MCF 10A (cell line): ENCODE measurements at regions not wholly inside any gene's neighbourhood (a gene's known extent, or its start where the extent isn't known, plus 50 kb on each side); places are given as distances from the start of the nearest gene placed in this dataset.

Experiments
- BruUV-seq: library from RNA; stranded (reverse); fragments of 400-500 nt; replicated peaks from 2 replicates; lab custom pipeline; 2021; lab: Mats Ljungman, UMichigan
- CTCF ChIA-PET: fragments of 300-600 bp; sonication (Branson Sonifier 250); formaldehyde crosslinking; extraction: SDS; loops from one replicate; lab custom pipeline; 2021; ENCODE audit warnings: antibody characterized with exemption, inconsistent platforms; lab: Yijun Ruan, JAX
- POLR2A ChIA-PET: fragments of 300-600, 350-650 bp; sonication (Branson Sonifier 250); formaldehyde crosslinking; extraction: SDS; loops from one replicate; lab custom pipeline; 2020; ENCODE audit warnings: antibody characterized with exemption, inconsistent platforms; lab: Yijun Ruan, JAX
- DNase-seq: peaks from one replicate; pipeline ENCODE4 v3.0.0-alpha.2; 2018; ENCODE audit not compliant: unreplicated experiment
- H3K27ac Mint-ChIP-seq: one replicate; pipeline ENCODE4 v1.8.0; 2022; ENCODE audit warnings: mild to moderate bottlenecking, low read depth, mixed read lengths; ENCODE audit not compliant: unreplicated experiment
- H3K27me3 Mint-ChIP-seq: one replicate; pipeline ENCODE4 v1.8.0; 2022; ENCODE audit warnings: mixed read lengths; ENCODE audit not compliant: insufficient read depth, unreplicated experiment
- H3K36me3 Mint-ChIP-seq: one replicate; pipeline ENCODE4 v1.8.0; 2022; ENCODE audit warnings: mild to moderate bottlenecking, moderate library complexity, mixed read lengths; ENCODE audit not compliant: insufficient read depth, unreplicated experiment
- H3K4me1 Mint-ChIP-seq: one replicate; pipeline ENCODE4 v1.8.0; 2022; ENCODE audit warnings: mixed read lengths; ENCODE audit not compliant: insufficient read depth, unreplicated experiment
- H3K4me3 Mint-ChIP-seq: one replicate; pipeline ENCODE4 v1.8.0; 2022; ENCODE audit warnings: mild to moderate bottlenecking, moderate library complexity, mixed read lengths; ENCODE audit not compliant: unreplicated experiment
- H3K9me3 Mint-ChIP-seq: one replicate; pipeline ENCODE4 v1.8.0; 2022; ENCODE audit warnings: mixed read lengths; ENCODE audit not compliant: unreplicated experiment
- intact Hi-C: fragments of 100-400 bp; cut with micrococcal nuclease; formaldehyde crosslinking; loops from 2 replicates; pipeline ENCODE4 v1.14.1; 2022
- TF ChIP-seq, protein P1 (sequence below): fragments of 200-600 bp; IDR thresholded peaks from one replicate; pipeline ENCODE4 v1.8.0; 2022; ENCODE audit warnings: antibody characterized with exemption, mild to moderate bottlenecking; ENCODE audit not compliant: unreplicated experiment

DNA sequence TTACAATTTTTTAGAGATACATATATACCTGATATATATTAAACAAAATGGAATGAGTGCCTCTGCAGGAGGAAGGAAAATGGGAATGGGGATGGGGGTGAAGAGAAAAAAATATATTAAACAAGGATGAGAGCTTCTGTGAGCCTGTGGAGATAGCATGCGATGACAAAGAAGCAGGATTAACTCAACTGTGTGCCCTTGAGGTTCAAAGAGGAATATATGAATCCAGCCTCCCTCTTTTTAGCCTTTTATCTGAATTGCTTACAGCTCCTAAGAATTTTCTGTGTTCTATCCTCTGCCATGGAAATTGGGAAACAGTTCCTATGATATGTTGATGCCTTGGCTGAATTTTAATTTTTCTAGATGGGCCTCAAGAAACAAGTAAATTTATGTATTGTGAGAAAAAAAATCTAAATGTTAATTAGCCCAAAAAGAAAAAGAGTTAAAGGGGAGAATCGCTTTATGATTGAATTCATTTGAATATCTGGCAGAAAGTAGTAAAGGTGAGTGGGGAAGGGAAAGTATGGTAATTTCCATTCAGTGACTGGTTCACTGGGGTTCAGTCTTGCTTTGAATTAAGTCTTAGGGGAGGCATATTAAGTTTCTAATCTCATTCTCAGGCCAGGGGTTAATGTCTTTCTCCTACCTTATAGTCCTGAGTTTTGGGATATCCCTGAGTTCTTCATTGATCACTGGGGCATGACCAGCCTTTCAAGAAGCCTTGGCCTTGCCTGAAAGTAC, 106.3 kb upstream of the HMCN1 start:
- Mint-ChIP-seq H3K4me1 (peaks cover 9% of the 10 kb centered on the region), H3K9me3 (no peaks in the 10 kb centered on the region), H3K27me3 (no peaks in the 10 kb centered on the region), H3K27ac (no peak overlapping the region), H3K36me3 (no peaks in the 10 kb centered on the region), H3K4me3 (no peak overlapping the region)
- no peak for DNase-seq
- CTCF ChIA-PET, result interaction anchor here (2.9 kb wide), 1 partner anchor 32 kb away, joined by 15 read pairs; no protein-coding TSS in a partner anchor
- intact Hi-C loops, result no loop called here
- no TSS peak for BruUV-seq
- POLR2A ChIA-PET, result interaction anchor here (0.7 kb wide), 2 partner anchors 23 to 163 kb away, joined by 3 read pairs; no protein-coding TSS in a partner anchor
- TF ChIP-seq, protein P1, sequence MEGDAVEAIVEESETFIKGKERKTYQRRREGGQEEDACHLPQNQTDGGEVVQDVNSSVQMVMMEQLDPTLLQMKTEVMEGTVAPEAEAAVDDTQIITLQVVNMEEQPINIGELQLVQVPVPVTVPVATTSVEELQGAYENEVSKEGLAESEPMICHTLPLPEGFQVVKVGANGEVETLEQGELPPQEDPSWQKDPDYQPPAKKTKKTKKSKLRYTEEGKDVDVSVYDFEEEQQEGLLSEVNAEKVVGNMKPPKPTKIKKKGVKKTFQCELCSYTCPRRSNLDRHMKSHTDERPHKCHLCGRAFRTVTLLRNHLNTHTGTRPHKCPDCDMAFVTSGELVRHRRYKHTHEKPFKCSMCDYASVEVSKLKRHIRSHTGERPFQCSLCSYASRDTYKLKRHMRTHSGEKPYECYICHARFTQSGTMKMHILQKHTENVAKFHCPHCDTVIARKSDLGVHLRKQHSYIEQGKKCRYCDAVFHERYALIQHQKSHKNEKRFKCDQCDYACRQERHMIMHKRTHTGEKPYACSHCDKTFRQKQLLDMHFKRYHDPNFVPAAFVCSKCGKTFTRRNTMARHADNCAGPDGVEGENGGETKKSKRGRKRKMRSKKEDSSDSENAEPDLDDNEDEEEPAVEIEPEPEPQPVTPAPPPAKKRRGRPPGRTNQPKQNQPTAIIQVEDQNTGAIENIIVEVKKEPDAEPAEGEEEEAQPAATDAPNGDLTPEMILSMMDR, result no peak

- DNase-seq, result no peak
- TF ChIP-seq, protein P1, result no peak
- Mint-ChIP-seq H3K36me3 (no peaks in the 10 kb centered on the region), H3K27ac (no peak overlapping the region), H3K4me1 (peaks cover 3% of the 10 kb centered on the region), H3K4me3 (no peak overlapping the region), H3K27me3 (no peaks in the 10 kb centered on the region), H3K9me3 (no peaks in the 10 kb centered on the region)
- BruUV-seq, result no TSS peak
- intact Hi-C loops, result no loop called here
- CTCF ChIA-PET, result interaction anchor here (1.1 to 1.2 kb wide), 3 partner anchors 10 to 388 kb away, joined by 3 to 4 read pairs (median 4); no protein-coding TSS in a partner anchor
- POLR2A ChIA-PET, result no interaction called here
These were observed 107.0 kb upstream of the HMCN1 start for GRCh38 chr1:185627171-185627570.

DNA sequence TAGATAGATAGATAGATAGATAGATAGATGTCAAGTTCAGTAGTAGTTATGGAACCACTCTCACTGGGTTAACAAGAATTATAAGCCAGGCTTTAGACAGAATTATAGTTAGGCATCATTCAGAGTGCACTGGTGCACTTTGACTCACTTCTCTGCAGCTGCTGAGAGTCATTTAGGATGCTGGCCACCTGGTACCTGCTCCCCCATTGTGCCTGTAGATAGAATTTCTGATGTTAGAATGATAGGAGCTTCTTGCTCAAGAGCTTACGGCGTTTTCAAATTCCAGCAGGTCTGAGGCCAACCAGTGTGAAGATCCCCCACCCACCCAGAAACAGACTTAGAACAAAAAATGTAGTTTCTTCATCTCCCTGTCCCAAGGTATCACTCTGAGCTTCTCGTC, 107.8 kb upstream of the HMCN1 start:
- ChIA-PET CTCF (interaction anchor here (1.1 to 1.8 kb wide), 4 partner anchors 10 to 387 kb away, joined by 3 to 9 read pairs (median 4); no protein-coding TSS in a partner anchor), POLR2A (interaction anchor here (0.7 kb wide), 1 partner anchor 164 kb away, joined by 3 read pairs; no protein-coding TSS in a partner anchor)
- Mint-ChIP-seq H3K4me1 (no peaks in the 10 kb centered on the region), H3K27ac (no peak overlapping the region), H3K27me3 (no peaks in the 10 kb centered on the region), H3K4me3 (no peak overlapping the region), H3K36me3 (no peaks in the 10 kb centered on the region), H3K9me3 (no peaks in the 10 kb centered on the region)
- intact Hi-C loops, result no loop called here
- DNase-seq, result no peak
- no TSS peak for BruUV-seq
- TF ChIP-seq, protein P1, result no peak

GRCh38 chr1:185610954-185611353, 123.2 kb upstream of the HMCN1 start:
- H3K27me3 Mint-ChIP-seq, result no peaks in the 10 kb centered on the region
- no peak overlapping the region for H3K27ac Mint-ChIP-seq
- H3K9me3 Mint-ChIP-seq, result no peaks in the 10 kb centered on the region
- H3K4me1 Mint-ChIP-seq, result peaks cover 5% of the 10 kb centered on the region
- no peak overlapping the region for H3K4me3 Mint-ChIP-seq
- intact Hi-C loops, result no loop called here
- POLR2A ChIA-PET, result no interaction called here
- DNase-seq, result no peak
- BruUV-seq, result no TSS peak
- H3K36me3 Mint-ChIP-seq, result no peaks in the 10 kb centered on the region
- TF ChIP-seq, protein P1, result no peak
- CTCF ChIA-PET, result interaction anchor here (0.6 to 4.0 kb wide), 2 partner anchors 15 to 1228 kb away, joined by 3 to 30 read pairs; no protein-coding TSS in a partner anchor
